MCF 10A (cell line): ENCODE measurements at regions not wholly inside any gene's neighbourhood (a gene's known extent, or its start where the extent isn't known, plus 50 kb on each side); places are given as distances from the start of the nearest gene placed in this dataset.
"Not testable (repeated sequence)": the region's sequence is repeated elsewhere in the genome, so short reads cannot be mapped to it uniquely, and the experiment has no call there.

Source experiments
- BruUV-seq: library from RNA; stranded (reverse); fragments of 400-500 nt; replicated peaks from 2 replicates; lab custom pipeline; 2021; lab: Mats Ljungman, UMichigan
- CTCF ChIA-PET: fragments of 300-600 bp; sonication (Branson Sonifier 250); formaldehyde crosslinking; extraction: SDS; loops from one replicate; lab custom pipeline; 2021; ENCODE audit warnings: antibody characterized with exemption, inconsistent platforms; lab: Yijun Ruan, JAX
- POLR2A ChIA-PET: fragments of 300-600, 350-650 bp; sonication (Branson Sonifier 250); formaldehyde crosslinking; extraction: SDS; loops from one replicate; lab custom pipeline; 2020; ENCODE audit warnings: antibody characterized with exemption, inconsistent platforms; lab: Yijun Ruan, JAX
- DNase-seq: peaks from one replicate; pipeline ENCODE4 v3.0.0-alpha.2; 2018; ENCODE audit not compliant: unreplicated experiment
- H3K27ac Mint-ChIP-seq: one replicate; pipeline ENCODE4 v1.8.0; 2022; ENCODE audit warnings: mild to moderate bottlenecking, low read depth, mixed read lengths; ENCODE audit not compliant: unreplicated experiment
- H3K27me3 Mint-ChIP-seq: one replicate; pipeline ENCODE4 v1.8.0; 2022; ENCODE audit warnings: mixed read lengths; ENCODE audit not compliant: insufficient read depth, unreplicated experiment
- H3K36me3 Mint-ChIP-seq: one replicate; pipeline ENCODE4 v1.8.0; 2022; ENCODE audit warnings: mild to moderate bottlenecking, moderate library complexity, mixed read lengths; ENCODE audit not compliant: insufficient read depth, unreplicated experiment
- H3K4me1 Mint-ChIP-seq: one replicate; pipeline ENCODE4 v1.8.0; 2022; ENCODE audit warnings: mixed read lengths; ENCODE audit not compliant: insufficient read depth, unreplicated experiment
- H3K4me3 Mint-ChIP-seq: one replicate; pipeline ENCODE4 v1.8.0; 2022; ENCODE audit warnings: mild to moderate bottlenecking, moderate library complexity, mixed read lengths; ENCODE audit not compliant: unreplicated experiment
- H3K9me3 Mint-ChIP-seq: one replicate; pipeline ENCODE4 v1.8.0; 2022; ENCODE audit warnings: mixed read lengths; ENCODE audit not compliant: unreplicated experiment
- intact Hi-C: fragments of 100-400 bp; cut with micrococcal nuclease; formaldehyde crosslinking; loops from 2 replicates; pipeline ENCODE4 v1.14.1; 2022
- TF ChIP-seq, protein P1 (sequence below): fragments of 200-600 bp; IDR thresholded peaks from one replicate; pipeline ENCODE4 v1.8.0; 2022; ENCODE audit warnings: antibody characterized with exemption, mild to moderate bottlenecking; ENCODE audit not compliant: unreplicated experiment

DNA sequence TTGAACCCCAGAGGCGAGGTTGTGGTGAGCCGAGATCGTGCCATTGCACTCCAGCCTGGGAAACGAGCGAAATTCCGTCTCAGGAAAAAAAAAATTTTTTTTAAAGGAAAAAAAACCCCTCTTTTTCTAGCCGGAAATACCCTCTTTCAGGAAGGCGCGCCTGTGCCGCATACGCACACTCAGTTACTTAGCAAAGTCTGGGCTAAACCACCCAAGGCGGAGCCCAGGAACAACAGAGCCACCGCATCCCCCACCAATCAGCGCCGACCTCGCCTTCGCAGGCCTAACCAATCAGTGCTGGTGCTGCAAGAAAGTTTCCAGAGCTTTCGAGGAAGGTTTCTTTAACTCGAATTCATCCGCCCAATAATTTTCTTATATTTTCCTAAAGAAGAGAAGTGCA lies 510.4 kb downstream of the KCNJ18 start:
- no peak overlapping the region for H3K27ac Mint-ChIP-seq
- H3K36me3 Mint-ChIP-seq = peaks cover 5% of the 10 kb centered on the region
- H3K27me3 Mint-ChIP-seq = no peaks in the 10 kb centered on the region
- ChIA-PET POLR2A (interaction anchor here (0.7 kb wide), 1 partner anchor 10 kb away, joined by 3 read pairs; no protein-coding TSS in a partner anchor), CTCF (no interaction called here)
- H3K4me3 Mint-ChIP-seq = no peak overlapping the region
- intact Hi-C loops = no loop called here
- no peak for DNase-seq
- no peaks in the 10 kb centered on the region for H3K4me1 Mint-ChIP-seq
- TF ChIP-seq, protein P1, sequence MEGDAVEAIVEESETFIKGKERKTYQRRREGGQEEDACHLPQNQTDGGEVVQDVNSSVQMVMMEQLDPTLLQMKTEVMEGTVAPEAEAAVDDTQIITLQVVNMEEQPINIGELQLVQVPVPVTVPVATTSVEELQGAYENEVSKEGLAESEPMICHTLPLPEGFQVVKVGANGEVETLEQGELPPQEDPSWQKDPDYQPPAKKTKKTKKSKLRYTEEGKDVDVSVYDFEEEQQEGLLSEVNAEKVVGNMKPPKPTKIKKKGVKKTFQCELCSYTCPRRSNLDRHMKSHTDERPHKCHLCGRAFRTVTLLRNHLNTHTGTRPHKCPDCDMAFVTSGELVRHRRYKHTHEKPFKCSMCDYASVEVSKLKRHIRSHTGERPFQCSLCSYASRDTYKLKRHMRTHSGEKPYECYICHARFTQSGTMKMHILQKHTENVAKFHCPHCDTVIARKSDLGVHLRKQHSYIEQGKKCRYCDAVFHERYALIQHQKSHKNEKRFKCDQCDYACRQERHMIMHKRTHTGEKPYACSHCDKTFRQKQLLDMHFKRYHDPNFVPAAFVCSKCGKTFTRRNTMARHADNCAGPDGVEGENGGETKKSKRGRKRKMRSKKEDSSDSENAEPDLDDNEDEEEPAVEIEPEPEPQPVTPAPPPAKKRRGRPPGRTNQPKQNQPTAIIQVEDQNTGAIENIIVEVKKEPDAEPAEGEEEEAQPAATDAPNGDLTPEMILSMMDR = no peak
- no TSS peak for BruUV-seq
- H3K9me3 Mint-ChIP-seq = peaks cover 12% of the 10 kb centered on the region

DNA sequence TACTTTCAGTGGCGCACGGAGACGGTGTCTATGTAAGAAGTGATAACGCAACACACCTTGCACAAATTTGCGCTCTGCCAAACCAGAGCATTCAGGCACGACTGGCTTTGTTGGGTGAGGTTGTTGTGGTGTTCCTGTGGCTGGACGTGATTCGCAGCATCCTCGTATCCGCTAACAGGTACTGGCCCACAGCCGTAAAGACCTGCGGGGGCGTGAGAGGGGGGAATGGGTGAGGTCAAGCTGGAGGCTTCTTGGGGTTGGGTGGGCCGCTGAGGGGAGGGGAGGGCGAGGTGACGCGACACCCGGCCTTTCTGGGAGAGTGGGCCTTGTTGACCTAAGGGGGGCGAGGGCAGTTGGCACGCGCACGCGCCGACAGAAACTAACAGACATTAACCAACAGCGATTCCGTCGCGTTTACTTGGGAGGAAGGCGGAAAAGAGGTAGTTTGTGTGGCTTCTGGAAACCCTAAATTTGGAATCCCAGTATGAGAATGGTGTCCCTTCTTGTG lies 510.9 kb downstream of the KCNJ18 start:
- intact Hi-C loops = no loop called here
- H3K27ac Mint-ChIP-seq = no peak overlapping the region
- H3K27me3 Mint-ChIP-seq = no peaks in the 10 kb centered on the region
- TF ChIP-seq, protein P1 = no peak
- BruUV-seq = no TSS peak
- POLR2A ChIA-PET = interaction anchor here (0.7 kb wide), 1 partner anchor 11 kb away, joined by 3 read pairs; no protein-coding TSS in a partner anchor
- H3K4me1 Mint-ChIP-seq = no peaks in the 10 kb centered on the region
- H3K36me3 Mint-ChIP-seq = peaks cover 3% of the 10 kb centered on the region
- DNase-seq = no peak
- H3K4me3 Mint-ChIP-seq = no peak overlapping the region
- CTCF ChIA-PET = no interaction called here
- peaks cover 12% of the 10 kb centered on the region for H3K9me3 Mint-ChIP-seq

- CTCF ChIA-PET, BruUV-seq, H3K4me3 Mint-ChIP-seq, H3K36me3 Mint-ChIP-seq, H3K27me3 Mint-ChIP-seq, POLR2A ChIA-PET, DNase-seq, H3K27ac Mint-ChIP-seq, H3K4me1 Mint-ChIP-seq, intact Hi-C loops: not testable (repeated sequence)
- peaks cover 12% of the 10 kb centered on the region for H3K9me3 Mint-ChIP-seq
Observed at GRCh38 chr17:22204076-22204475, 511.8 kb downstream of the KCNJ18 start.

- H3K27me3 Mint-ChIP-seq, intact Hi-C loops, BruUV-seq, CTCF ChIA-PET, POLR2A ChIA-PET, H3K4me1 Mint-ChIP-seq, H3K4me3 Mint-ChIP-seq, DNase-seq, H3K27ac Mint-ChIP-seq, H3K9me3 Mint-ChIP-seq, H3K36me3 Mint-ChIP-seq: not testable (repeated sequence)
Observed at GRCh38 chr17:22210212-22210611, 517.9 kb downstream of the KCNJ18 start.

GRCh38 chr17:22213169-22213568 lies 520.8 kb downstream of the KCNJ18 start:
- H3K4me1 Mint-ChIP-seq, H3K9me3 Mint-ChIP-seq, H3K27ac Mint-ChIP-seq, BruUV-seq, DNase-seq, H3K36me3 Mint-ChIP-seq, POLR2A ChIA-PET, H3K4me3 Mint-ChIP-seq, CTCF ChIA-PET, H3K27me3 Mint-ChIP-seq, intact Hi-C loops: not testable (repeated sequence)
